ACHN (cell line): ENCODE measurements at regions not wholly inside any gene's neighbourhood (a gene's known extent, or its start where the extent isn't known, plus 50 kb on each side); places are given as distances from the start of the nearest gene placed in this dataset.
"Not testable (repeated sequence)": the region's sequence is repeated elsewhere in the genome, so short reads cannot be mapped to it uniquely, and the experiment has no call there.

Experiments used
- DNase-seq: peaks from one replicate; pipeline ENCODE4 v3.0.0-alpha.2; 2015
- in situ Hi-C: cut with HindIII; loops from 2 replicates; pipeline ENCODE4 v1.10.0; 2017; ENCODE audit warnings: low sequenced_read_pairs, low pct_ligation_motif_present, low pct_unique_long_range_greater_than_20kb

DNA sequence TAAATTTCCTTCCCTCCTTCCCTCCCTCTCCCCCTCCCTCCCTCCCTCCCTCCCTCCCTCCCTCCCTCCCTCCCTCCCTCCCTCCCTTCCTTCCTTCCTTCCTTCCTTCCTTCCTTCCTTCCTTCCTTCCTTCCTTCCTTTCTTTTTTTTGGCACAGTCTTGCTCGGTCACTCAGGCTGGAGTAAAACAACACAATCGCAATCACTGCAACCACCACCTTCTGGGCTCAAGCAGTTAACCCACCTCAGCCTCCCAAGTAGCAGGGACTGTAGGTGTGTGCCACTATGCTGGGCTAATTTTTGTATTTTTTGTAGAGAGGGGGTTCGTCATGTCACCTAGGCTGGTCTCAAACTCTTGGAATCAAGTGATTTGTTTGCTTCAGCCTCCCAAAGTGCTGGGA is 101.7 kb downstream of the RFPL4B start:
- in situ Hi-C loops: not testable (repeated sequence)

DNA sequence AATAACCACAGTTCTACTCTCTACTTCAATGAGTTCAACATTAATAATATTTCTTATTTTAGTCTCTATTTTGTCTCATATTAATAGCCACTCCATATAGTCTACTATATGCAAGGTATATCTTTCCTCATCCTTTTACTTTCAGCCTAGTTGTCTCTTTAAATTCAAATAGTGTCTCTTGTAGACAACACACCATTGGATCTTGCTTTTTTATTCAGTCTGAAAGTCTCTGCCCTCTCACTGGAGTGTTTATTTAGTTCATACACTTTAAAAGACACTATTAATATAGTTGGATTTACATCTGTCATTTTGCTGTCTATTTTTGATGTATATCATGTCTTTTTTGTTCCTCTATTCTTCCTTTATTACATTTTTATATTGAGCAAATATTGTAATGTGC is 103.5 kb downstream of the RFPL4B start:
- DNase-seq: no peak
- in situ Hi-C loops: no loop called here

More for the DNA sequence above, 101.7 kb downstream of the RFPL4B start:
- not testable (repeated sequence) for DNase-seq

GRCh38 chr6:112457886-112458285 is 110.8 kb downstream of the RFPL4B start:
- no peak for DNase-seq
- in situ Hi-C loops: no loop called here

DNA sequence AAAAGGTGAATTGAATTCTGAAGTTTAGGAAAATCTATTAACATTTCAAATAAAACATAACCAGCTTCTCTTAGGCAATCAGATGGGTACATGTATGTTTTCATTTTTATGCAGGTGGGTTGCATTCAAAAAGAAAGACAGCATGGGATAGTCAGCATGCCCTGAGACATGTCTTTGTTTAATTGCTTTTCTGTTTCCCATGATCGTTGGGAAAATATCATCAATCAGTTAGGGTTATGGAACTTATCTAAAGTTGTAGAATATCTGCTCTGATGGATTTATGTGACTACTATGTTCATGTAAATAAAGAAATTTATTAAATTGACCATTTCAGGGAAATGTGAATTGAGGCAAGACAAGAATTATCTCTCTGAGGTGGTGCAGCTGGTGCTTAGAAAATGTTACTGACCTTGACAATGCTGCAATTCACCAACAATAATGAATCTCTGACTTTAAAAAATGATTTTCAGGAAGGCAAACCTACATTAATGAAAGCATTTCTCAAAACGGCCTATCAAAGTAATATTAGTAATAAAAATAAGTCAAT is 112.7 kb downstream of the RFPL4B start:
- DNase-seq: no peak
- in situ Hi-C loops: no loop called here

DNA sequence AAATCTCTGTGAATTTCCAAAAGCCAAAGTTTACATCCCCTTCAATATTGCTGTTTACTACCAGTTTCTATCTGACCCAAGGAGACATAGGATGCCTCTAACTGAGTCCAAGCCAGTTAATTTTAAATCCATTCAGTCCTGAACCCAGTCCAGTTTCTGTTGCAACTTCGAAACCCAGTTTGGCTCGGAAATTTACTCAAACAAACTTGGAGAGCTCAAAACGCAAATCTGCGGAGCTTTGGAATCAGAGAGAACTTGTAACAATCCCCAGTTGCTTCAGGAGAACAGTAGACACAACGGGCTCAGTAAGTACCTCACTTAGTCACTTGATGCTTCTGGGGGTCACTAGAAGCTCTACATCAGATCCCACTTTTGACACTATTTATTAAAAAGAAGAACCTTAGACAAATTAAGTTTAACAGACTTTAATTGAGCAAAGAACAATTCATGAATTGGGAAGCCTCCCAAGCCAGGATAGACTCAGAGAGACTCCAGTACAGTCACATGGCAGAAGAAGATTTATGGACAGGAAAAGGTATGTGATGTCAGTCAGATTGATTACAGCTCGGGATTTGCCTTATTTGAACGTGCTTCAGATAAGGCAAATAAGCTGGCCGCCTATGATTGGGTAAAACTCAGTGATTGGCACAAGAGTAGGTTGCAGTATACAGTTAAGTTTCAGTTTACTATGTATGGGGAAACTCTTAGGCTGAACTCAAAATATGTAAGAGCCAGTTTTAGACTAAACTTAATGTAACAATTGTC is 118.0 kb downstream of the RFPL4B start:
- in situ Hi-C loops: no loop called here
- DNase-seq: no peak

- in situ Hi-C loops: no loop called here
- no peak for DNase-seq
Observed at GRCh38 chr6:112466373-112467151, 119.4 kb downstream of the RFPL4B start.

DNA sequence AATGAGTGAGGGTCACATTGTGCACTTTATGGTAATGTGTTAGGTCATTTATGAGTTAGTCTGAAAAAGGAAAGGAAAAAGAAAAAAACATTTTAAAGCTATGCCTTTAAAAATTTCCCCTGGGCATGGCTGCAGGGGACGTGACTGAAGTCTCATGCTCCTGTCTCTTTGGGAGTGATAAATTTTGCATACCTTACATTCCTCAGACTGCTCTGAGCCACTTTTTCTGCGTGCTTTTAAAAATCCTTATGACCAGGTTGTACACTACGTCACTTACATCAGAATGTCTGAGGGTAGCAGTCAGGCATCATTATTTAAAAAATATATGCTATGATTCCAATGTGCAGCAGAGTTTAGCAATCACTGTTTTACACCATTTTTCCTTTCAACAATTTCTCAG is 121.2 kb downstream of the RFPL4B start:
- in situ Hi-C loops: no loop called here

GRCh38 chr6:112469306-112469705 is 122.2 kb downstream of the RFPL4B start:
- in situ Hi-C loops: no loop called here
- DNase-seq: no peak

More for the DNA sequence above, 121.2 kb downstream of the RFPL4B start:
- no peak for DNase-seq

DNA sequence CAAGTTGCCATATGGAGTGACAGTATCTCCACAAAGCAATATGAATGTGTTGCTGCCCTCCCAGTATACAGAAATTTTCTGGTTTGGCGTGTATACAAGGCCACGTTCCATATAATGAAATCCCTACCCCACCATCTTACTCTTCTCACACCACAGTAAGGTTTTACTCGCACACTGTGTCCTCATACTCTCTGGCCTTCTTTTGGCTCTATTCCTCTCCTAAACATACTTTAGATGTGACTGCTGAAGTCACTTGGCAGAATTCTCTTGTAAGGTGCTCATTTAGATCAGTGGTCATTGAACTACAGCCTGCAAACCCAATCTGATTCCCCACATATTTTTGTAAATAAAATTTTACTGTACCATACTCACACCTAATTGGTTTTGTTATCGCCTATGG is 123.2 kb downstream of the RFPL4B start:
- DNase-seq: no peak
- in situ Hi-C loops: no loop called here

GRCh38 chr6:112470950-112471349 is 123.8 kb downstream of the RFPL4B start:
- no peak for DNase-seq
- in situ Hi-C loops: no loop called here

GRCh38 chr6:112475083-112475482 is 128.0 kb downstream of the RFPL4B start:
- in situ Hi-C loops: no loop called here
- no peak for DNase-seq

DNA sequence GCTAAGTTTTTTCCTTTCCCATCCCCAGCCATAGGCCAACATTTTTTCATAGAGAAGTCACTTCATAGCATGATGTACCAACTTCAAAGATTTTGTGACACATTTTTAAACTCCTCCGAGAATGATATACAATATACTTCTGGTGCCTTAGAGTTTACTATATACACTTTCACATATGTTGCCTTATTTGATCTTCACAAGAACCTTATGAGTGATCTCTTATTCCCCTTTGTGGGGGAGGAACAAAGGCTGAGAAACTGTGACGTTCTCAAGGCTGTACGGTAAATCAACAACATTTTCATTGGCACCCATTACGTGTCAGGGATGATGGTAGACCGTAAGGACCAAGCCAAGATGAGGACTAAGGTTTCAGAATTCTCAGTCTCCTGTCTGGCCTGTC is 130.0 kb downstream of the RFPL4B start:
- in situ Hi-C loops: no loop called here

GRCh38 chr6:112478036-112478435 is 130.9 kb downstream of the RFPL4B start:
- no peak for DNase-seq
- in situ Hi-C loops: no loop called here

More for the DNA sequence above, 130.0 kb downstream of the RFPL4B start:
- no peak for DNase-seq

- DNase-seq, in situ Hi-C loops: not testable (repeated sequence)
Observed at GRCh38 chr6:112479975-112480374, 132.8 kb downstream of the RFPL4B start.

DNA sequence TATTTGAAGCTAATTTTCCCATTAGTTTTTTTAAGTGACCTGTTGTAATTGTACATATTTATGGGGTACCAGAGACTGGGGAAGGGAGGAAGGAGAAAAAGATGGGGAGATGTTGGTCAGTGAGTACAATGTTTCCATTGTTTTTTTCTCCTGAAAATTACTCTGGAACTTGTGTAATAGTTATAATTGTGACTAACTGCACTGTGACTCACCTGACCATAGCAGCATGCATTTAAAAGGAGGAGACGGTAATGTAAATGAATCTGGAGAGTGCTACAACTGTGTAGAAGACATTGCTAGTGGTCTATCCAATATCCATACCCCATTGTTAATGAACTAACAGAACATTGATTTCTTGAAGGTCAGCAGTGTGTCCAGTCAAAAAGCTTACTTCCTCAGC is 133.4 kb downstream of the RFPL4B start:
- no peak for DNase-seq
- in situ Hi-C loops: no loop called here

DNA sequence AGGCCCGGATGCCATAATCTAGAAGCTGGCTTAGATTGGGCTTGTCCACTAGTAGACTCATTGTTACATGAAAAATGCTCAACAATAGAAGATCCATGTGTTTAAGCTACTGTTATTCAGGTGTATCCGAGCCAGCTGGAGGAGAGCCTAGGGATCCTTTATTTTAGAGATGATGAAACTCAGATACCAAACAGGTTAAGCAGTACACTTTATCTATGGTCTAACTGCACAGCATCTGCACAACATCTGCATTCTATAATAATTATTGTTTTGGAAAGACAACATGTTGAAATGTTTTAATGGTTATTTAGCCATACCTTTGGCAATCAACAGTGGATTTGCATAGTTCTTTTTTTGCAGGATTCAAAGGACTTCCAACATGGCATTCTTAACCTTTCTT is 134.1 kb downstream of the RFPL4B start:
- DNase-seq: no peak
- in situ Hi-C loops: no loop called here

GRCh38 chr6:112482373-112482772 is 135.2 kb downstream of the RFPL4B start:
- in situ Hi-C loops: no loop called here
- no peak for DNase-seq

DNA sequence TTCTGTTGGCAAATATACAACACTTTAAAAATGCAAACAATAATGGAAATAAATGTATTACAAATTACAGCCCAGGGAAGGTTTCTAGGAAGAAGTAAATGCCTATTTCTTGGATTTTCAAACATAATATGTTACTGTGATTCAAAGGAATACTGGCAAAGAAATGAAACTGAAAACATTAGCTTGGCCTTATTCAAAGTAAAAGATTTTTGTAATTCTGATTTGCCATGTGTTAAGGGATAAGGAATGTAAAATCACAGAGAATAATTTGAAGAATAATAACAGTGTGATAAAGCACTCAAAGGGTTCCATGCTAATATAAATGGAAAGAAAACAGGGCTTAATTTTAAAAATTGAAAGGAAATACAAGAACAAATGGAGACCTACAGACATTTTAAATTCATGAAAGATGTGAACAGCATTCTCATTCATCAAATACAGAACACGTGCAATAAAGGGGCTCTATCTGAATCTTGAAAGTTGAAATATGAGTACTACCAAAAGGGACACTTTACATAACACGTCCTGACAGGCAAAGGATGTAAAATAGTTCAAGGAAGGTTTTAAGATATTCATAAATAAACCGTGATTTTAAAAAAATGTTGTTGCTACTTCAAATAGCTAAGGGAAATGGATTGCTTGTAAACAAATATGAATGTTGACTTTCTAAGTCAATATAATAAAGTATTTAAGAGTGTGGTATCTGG is 138.1 kb downstream of the RFPL4B start:
- in situ Hi-C loops: no loop called here

DNA sequence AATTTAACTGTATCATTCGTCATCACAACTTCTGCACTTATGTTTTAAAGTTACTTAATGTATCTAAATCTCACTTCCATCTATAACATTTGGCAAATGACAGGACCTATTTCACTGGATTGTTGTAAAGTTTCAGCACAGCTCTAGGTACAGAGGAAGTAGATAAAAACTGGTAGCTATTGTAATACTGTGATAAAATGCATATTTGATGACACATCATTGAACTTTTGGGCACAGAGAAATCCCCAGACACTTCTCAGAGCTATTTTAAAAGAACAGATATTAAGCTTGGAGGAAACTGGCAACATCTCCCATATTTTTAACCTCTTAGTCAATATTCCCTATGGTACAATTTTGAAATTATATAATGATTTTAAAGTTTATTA is 138.7 kb downstream of the RFPL4B start:
- DNase-seq: no peak
- in situ Hi-C loops: no loop called here

More for the DNA sequence above, 138.1 kb downstream of the RFPL4B start:
- no peak for DNase-seq
